ENCODE measurements at regions not wholly inside any gene's neighbourhood (a gene's known extent, or its start where the extent isn't known, plus 50 kb on each side); places are given as distances from the start of the nearest gene placed in this dataset.

DNA sequence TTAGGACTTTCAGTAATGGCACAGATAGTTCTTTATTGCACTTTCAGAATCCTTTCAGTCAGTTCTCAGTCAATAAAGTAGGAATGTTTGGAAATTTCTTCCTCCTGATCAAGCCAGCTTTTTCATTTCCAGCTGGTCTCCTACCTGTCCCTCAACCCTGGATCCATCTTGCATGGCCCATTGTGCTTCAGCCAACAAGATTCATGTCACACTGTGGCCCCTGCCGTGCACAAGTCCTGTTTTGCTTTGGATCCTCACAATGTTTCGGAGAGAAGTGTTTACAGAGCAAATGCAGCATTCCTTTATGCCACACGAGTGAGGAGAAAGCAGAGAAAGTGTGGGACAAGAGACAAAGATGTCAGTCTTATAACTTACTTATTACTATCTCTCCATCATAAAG is 1694.7 kb upstream of the LRRTM3 start:
- no peak for TF ChIP-seq ARNTL (CRISPR knock-in tag; IDR thresholded peaks at IDR 0.05; ENCODE audit: borderline replicate concordance, low read depth)
- no peak for TF ChIP-seq PATZ1 (CRISPR knock-in tag; IDR thresholded peaks at IDR 0.05; ENCODE audit: borderline replicate concordance)
- TF ChIP-seq ZFP3 (CRISPR knock-in tag; IDR thresholded peaks at IDR 0.05), result no peak
- no peak for TF ChIP-seq CSDC2 (CRISPR knock-in tag; IDR thresholded peaks at IDR 0.05)
- TF ChIP-seq ZNF565 (CRISPR knock-in tag; conservative IDR thresholded peaks at IDR 0.05; ENCODE audit: low read depth), result no peak
